ENCODE measurements at regions not wholly inside any gene's neighbourhood (a gene's known extent, or its start where the extent isn't known, plus 50 kb on each side); places are given as distances from the start of the nearest gene placed in this dataset.

GRCh38 chr9:10690546-10690945, 77.7 kb upstream of the PTPRD start:
- TF ChIP-seq CTCF (conservative IDR thresholded peaks at IDR 0.05; ENCODE audit: low read depth, low read length) = no peak
- TF ChIP-seq EZH2 (IDR thresholded peaks at IDR 0.05; ENCODE audit: borderline replicate concordance, low read depth, low read length, poor library complexity, severe bottlenecking) = no peak
